Stomach smooth muscle (tissue), 2 donors: ENCODE measurements at regions not wholly inside any gene's neighbourhood (a gene's known extent, or its start where the extent isn't known, plus 50 kb on each side); places are given as distances from the start of the nearest gene placed in this dataset.

ENCODE experiments used
- H3K27ac ChIP-seq: one replicate; pipeline ENCODE4 v1.7.0; 2013; ENCODE audit warnings: mild to moderate bottlenecking, low read length, inconsistent platforms
- H3K27me3 ChIP-seq, 2 donors: one replicate each; pipeline ENCODE4 v1.7.0; 2013; ENCODE audit warnings: low read length in 2 of 2; ENCODE audit not compliant: insufficient read depth in 2 of 2, control insufficient read depth in 1 of 2
- H3K36me3 ChIP-seq, 2 donors: one replicate each; pipeline ENCODE4 v1.7.0; 2013; ENCODE audit warnings: low read length in 2 of 2; ENCODE audit not compliant: control insufficient read depth in 2 of 2, insufficient read depth in 2 of 2
- H3K4me1 ChIP-seq: one replicate; pipeline ENCODE4 v1.7.0; 2013; ENCODE audit warnings: low read length; ENCODE audit not compliant: control insufficient read depth, insufficient read depth
- H3K4me3 ChIP-seq, 2 donors: one replicate each; pipeline ENCODE4 v1.7.0; 2013; ENCODE audit warnings: low read length in 2 of 2
- H3K9ac ChIP-seq, 2 donors: one replicate each; pipeline ENCODE4 v1.7.0; 2013; ENCODE audit warnings: low read length in 2 of 2, mild to moderate bottlenecking in 1 of 2
- H3K9me3 ChIP-seq, 2 donors: one replicate each; pipeline ENCODE4 v1.7.0; 2013; ENCODE audit warnings: low read length in 2 of 2; ENCODE audit not compliant: control insufficient read depth in 2 of 2
- donor health status: healthy.
- donor health status: Pancreatic carcinoma.

DNA sequence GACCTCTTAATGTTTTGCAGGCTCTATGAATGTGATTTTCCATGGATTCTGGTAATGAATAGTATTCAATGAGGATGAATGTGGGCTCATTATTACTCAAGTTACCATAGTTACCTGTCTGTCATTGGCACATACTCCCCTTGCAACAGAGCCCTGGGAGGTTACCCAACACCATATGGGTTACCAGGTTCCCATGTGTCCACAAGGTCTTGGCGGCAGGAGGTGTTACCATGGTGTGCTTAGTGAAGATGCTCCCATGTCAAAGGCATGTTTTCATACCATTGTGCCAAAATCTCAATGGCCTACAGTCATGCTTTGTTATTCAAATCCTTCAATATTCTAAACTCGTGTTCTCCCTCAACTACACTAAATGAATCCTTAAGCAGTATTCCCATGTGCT is 232.5 kb downstream of the HDGFL1 start:
- H3K4me1 ChIP-seq, result no peaks in the 10 kb centered on the region
- H3K9me3 ChIP-seq, result no peaks in the 10 kb centered on the region
- H3K4me3 ChIP-seq, result no peak overlapping the region
- H3K36me3 ChIP-seq, result no peaks in the 10 kb centered on the region
- H3K27me3 ChIP-seq, result no peaks in the 10 kb centered on the region
- no peak overlapping the region for H3K27ac ChIP-seq
- no peak overlapping the region for H3K9ac ChIP-seq

DNA sequence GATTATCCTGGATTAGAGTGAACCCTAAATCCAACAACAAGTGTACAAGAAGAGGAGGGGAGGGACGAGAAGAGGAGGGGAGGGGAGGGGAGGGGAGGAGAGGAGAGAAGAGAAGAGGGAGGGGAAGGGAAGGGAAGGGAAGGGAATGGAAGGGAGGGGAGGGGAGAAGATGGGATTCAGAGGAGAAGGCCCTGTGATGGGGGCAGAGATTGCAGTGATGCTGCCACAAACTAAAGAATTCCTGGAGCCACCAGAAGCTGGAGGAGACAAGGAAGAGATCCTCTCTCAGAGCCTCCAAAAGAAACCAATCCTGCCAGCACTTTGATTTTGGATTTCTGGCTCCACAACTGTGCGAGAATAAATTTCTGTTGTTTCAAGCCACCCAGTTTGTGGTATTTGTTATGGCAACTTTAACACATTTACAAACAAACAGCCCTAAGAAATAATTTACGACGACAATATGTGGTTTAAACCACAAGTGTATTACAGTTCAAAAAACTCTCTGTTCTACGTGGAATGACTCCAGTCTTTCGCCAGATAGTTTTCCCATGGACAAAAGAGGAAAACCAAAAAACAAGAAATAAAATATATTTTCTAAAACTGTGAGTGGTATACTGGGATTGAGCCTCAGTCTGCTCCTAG is 235.4 kb downstream of the HDGFL1 start:
- no peak overlapping the region for H3K9ac ChIP-seq

DNA sequence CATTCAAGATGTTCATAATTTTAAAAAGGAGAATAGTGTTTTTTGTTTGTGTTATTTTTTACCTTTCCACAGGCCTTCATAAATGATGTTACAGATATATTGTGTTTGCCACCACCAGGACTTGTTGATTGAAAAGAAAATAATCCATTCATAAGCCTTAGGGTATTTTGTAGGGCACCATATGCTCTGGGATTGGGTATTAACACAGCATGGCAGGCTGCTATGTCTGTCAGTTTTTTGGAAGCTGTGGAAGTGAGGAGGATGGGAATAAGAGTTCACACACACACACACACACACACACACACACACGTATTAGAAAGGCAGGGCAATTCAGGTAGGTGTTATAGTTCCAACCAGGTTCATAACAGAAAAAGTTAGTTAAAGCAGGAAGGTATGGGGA is 237.9 kb downstream of the HDGFL1 start:
- H3K4me3 ChIP-seq, result no peak overlapping the region
- no peak overlapping the region for H3K9ac ChIP-seq
- H3K4me1 ChIP-seq, result no peaks in the 10 kb centered on the region
- no peak overlapping the region for H3K27ac ChIP-seq
- H3K36me3 ChIP-seq, result no peaks in the 10 kb centered on the region
- no peaks in the 10 kb centered on the region for H3K27me3 ChIP-seq
- H3K9me3 ChIP-seq, result no peaks in the 10 kb centered on the region

More for the DNA sequence above, 235.4 kb downstream of the HDGFL1 start:
- H3K4me1 ChIP-seq, result no peaks in the 10 kb centered on the region
- H3K36me3 ChIP-seq, result no peaks in the 10 kb centered on the region
- no peak overlapping the region for H3K27ac ChIP-seq
- no peaks in the 10 kb centered on the region for H3K27me3 ChIP-seq
- no peaks in the 10 kb centered on the region for H3K9me3 ChIP-seq
- H3K4me3 ChIP-seq, result no peak overlapping the region

DNA sequence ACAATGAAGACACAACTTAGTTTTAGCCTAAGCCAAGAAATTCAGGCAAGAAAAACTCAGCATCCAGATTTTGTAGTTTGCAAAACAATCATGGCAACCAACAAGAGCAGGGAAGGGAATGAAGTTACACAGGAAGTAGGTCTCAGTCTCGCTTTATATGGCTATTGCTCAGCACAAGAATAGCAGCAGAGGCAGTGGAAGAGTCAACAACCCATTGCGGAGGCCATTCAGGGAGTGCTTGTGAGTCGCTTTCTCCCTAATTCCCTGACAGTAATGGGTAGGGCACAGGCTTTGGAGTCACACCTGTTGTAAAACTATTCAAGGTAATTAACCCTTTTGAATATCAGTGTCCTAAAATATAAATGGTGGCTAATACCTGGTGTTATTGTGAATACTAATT is 238.5 kb downstream of the HDGFL1 start:
- no peaks in the 10 kb centered on the region for H3K27me3 ChIP-seq
- H3K36me3 ChIP-seq, result no peaks in the 10 kb centered on the region
- H3K4me1 ChIP-seq, result no peaks in the 10 kb centered on the region
- no peaks in the 10 kb centered on the region for H3K9me3 ChIP-seq
- no peak overlapping the region for H3K9ac ChIP-seq
- no peak overlapping the region for H3K27ac ChIP-seq
- H3K4me3 ChIP-seq, result no peak overlapping the region

DNA sequence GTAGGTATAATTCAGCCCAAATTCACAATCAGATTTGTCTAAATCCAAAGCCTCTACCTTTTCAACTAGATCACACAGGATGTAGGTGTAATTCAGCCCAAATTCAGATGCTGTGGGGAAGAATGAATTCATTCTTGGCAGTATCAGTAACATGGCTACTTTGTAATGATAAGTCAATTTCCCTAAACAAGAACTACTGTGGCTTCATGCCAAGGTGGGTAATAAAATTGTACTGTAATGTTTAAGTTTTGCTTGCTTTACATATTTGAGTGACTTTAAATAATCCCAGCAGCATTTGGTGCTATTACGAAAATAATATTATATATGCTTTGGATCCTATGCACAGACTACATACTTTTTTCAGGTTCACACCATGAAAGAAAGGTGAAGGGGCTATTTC is 239.1 kb downstream of the HDGFL1 start:
- H3K9me3 ChIP-seq, result no peaks in the 10 kb centered on the region
- H3K27me3 ChIP-seq, result no peaks in the 10 kb centered on the region
- no peaks in the 10 kb centered on the region for H3K36me3 ChIP-seq
- no peaks in the 10 kb centered on the region for H3K4me1 ChIP-seq
- no peak overlapping the region for H3K4me3 ChIP-seq
- no peak overlapping the region for H3K27ac ChIP-seq
- H3K9ac ChIP-seq, result no peak overlapping the region

DNA sequence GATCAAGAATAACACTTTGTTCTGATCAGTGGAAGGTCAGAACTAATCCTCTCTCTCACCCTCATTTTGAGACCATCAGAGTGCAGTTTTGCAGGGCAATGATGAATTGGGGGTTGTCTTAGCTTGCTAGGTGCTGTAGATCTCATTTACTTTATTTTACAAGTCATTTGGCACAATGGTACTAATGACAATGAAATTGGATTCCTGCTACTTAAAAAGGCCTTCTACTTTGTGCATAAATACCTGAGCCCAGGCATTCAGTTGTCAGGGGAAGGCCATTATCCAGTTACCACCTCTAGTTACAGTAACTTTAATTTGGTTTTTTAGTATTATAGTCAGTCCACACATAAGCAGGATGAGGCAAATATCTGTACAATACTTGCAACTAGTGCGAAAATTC is 240.0 kb downstream of the HDGFL1 start:
- Histone ChIP-seq H3K4me3 (no peak overlapping the region), H3K9me3 (no peaks in the 10 kb centered on the region), H3K4me1 (no peaks in the 10 kb centered on the region), H3K36me3 (no peaks in the 10 kb centered on the region), H3K27ac (no peak overlapping the region), H3K9ac (no peak overlapping the region), H3K27me3 (no peaks in the 10 kb centered on the region)

DNA sequence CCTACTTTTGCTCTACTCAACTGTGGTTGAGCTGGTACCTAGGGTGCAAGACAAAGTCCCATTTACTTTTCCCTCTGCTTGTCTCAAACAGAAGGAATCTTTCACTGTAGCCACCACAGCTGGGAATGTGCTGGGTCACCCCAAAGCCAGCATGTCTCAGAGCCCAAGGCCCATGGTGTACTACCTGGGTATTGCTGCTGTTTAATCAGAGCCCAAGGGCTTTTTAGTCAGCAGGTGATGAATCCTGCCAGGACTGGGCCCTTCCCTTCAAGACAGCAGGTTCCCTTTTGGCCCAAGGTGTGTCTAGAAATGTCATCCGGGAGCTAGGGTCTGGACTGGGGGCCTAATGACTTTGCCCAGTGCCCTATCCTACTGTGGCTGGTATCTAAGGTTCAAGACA is 249.8 kb downstream of the HDGFL1 start:
- Histone ChIP-seq H3K36me3 (no peaks in the 10 kb centered on the region), H3K27ac (no peak overlapping the region), H3K9ac (no peak overlapping the region), H3K9me3 (no peaks in the 10 kb centered on the region), H3K4me1 (no peaks in the 10 kb centered on the region), H3K27me3 (no peaks in the 10 kb centered on the region), H3K4me3 (no peak overlapping the region)

DNA sequence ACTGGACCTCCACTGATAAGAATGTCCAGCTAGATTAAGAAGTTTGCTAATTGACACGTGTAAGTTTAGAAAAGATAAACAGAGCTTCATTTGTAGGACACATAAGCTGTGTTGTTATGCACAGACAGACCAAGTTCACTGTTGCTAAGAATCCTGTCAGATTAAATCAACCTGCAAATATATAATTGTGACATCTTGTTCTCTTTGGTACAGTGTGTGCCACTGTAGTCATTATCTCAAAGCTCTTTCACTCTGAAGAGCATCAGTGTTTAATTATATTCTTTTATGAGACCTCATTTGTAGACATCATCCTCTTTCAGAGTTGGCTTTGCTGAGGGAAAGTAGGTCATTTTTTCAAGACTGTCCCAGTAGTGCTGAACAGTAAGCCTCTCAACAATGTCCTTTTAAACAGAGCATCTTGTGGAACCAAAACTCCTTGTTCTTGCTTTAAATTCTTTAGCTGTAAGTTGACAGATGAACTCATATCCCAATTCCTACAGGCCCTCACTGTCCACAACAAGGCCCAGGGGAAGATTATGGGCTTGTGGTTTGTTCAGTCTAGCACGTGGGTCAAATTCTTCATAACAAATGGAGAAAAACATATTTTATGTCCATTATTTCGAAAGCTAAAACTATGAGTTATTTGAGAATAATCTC is 252.4 kb downstream of the HDGFL1 start:
- H3K9me3 ChIP-seq, result no peaks in the 10 kb centered on the region
- no peak overlapping the region for H3K4me3 ChIP-seq
- no peaks in the 10 kb centered on the region for H3K4me1 ChIP-seq
- H3K27me3 ChIP-seq, result no peaks in the 10 kb centered on the region
- H3K36me3 ChIP-seq, result no peaks in the 10 kb centered on the region
- H3K9ac ChIP-seq, result no peak overlapping the region
- H3K27ac ChIP-seq, result no peak overlapping the region

DNA sequence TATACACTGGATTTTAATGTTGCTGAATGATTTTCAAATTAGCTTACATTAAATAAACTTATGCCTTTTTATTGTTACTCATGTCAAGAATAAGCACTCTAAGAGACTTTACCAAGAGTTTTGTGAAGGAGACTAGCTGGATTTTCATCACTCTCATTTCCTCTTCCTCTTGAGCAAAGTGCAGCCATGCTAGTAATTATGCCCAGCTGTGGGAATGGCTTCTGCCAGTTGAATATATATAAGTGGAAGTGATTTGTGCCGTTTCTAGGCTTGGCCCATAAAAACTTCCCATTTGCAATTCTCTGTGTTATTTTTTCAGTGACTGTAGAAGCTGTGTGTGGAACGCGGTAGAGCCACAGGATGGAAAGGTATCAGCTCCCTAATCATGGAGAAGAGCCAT is 255.8 kb downstream of the HDGFL1 start:
- Histone ChIP-seq H3K36me3 (no peaks in the 10 kb centered on the region), H3K9me3 (no peaks in the 10 kb centered on the region), H3K27me3 (no peaks in the 10 kb centered on the region), H3K4me3 (no peak overlapping the region), H3K27ac (no peak overlapping the region), H3K4me1 (peaks cover 5% of the 10 kb centered on the region), H3K9ac (no peak overlapping the region)

DNA sequence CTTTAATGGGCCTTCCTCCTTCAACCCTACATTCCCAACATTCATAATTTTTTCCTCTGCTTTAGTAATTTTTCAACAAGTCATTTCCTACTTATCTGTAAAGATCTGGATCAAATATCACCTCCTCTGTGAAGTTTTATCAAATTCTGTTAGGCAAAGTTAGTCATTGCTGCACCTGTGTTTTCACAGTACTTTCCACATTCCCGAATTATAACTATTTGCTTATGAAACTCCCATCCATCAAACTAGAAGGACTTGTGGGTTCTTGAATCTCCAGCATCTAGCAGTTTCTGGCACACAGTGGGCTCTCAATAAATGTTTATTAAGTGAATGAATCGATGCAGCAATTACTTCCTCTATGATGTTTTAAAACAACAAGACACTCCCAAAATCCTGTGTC is 257.6 kb downstream of the HDGFL1 start:
- no peak overlapping the region for H3K9ac ChIP-seq
- H3K4me1 ChIP-seq, result peaks cover 5% of the 10 kb centered on the region
- H3K9me3 ChIP-seq, result no peaks in the 10 kb centered on the region
- H3K36me3 ChIP-seq, result no peaks in the 10 kb centered on the region
- H3K4me3 ChIP-seq, result no peak overlapping the region
- H3K27me3 ChIP-seq, result no peaks in the 10 kb centered on the region
- no peak overlapping the region for H3K27ac ChIP-seq

DNA sequence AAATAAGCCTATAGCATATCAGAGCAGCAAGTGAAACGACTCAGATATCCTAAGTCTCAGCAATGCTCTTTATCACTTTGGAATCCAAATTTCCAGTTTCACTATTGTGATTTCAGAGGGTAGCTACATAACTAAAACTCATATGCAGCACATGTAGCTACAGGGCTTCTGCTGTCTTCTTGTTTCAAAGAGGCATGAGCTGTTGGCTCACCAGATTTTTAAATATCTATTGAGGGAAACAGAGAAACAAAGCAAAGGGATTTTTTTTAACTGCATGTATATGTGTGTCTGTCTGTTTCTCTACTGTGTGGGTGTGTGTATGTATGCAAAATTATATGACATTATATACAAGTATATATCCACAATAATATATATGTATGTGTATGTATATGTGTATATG is 258.4 kb downstream of the HDGFL1 start:
- peaks cover 5% of the 10 kb centered on the region for H3K4me1 ChIP-seq
- H3K36me3 ChIP-seq, result no peaks in the 10 kb centered on the region
- no peak overlapping the region for H3K4me3 ChIP-seq
- no peaks in the 10 kb centered on the region for H3K9me3 ChIP-seq
- H3K27me3 ChIP-seq, result no peaks in the 10 kb centered on the region
- H3K27ac ChIP-seq, result no peak overlapping the region
- H3K9ac ChIP-seq, result no peak overlapping the region
